ENCODE measurements at regions not wholly inside any gene's neighbourhood (a gene's known extent, or its start where the extent isn't known, plus 50 kb on each side); places are given as distances from the start of the nearest gene placed in this dataset.

- Histone ChIP-seq H3K4me3 (ENCODE audit: low read depth in 2 of 2, low read length in 2 of 2) (no peak overlapping the region), H3K4me1 (ENCODE audit: control insufficient read depth, insufficient read depth, low read length) (no peaks in the 10 kb centered on the region), H3K36me3 (ENCODE audit: control insufficient read depth, insufficient read depth, low read length) (no peaks in the 10 kb centered on the region), H3K27me3 (ENCODE audit: control insufficient read depth, insufficient read depth, low read length) (no peaks in the 10 kb centered on the region; the same call in 1 of the 2 replicates), H3K27ac (ENCODE audit: low read length) (no peak overlapping the region), H3K9me3 (ENCODE audit: control insufficient read depth, insufficient read depth, low read depth, low read length) (no peaks in the 10 kb centered on the region)
- no TSS peak for BruUV-seq (replicated peaks)
- intact Hi-C loops (cut with micrococcal nuclease; ENCODE audit: unreplicated experiment) = no loop called here
- TF ChIP-seq CTCF (IDR thresholded peaks at IDR 0.05) = no peak
- TF ChIP-seq REST (IDR thresholded peaks at IDR 0.05; ENCODE audit: insufficient read depth in 1 of 2, low read depth in 2 of 2, low read length in 1 of 2) = no peak
- no peak for TF ChIP-seq POLR2AphosphoS5 (IDR thresholded peaks at IDR 0.05; ENCODE audit: low read depth, low read length)
- no peak for TF ChIP-seq SIN3A (IDR thresholded peaks at IDR 0.05; ENCODE audit: borderline replicate concordance, insufficient read depth, low read depth, low read length)
- TF ChIP-seq TCF7L2 (IDR thresholded peaks at IDR 0.05; ENCODE audit: low read depth, low read length) = no peak
- in situ Hi-C loops (cut with HindIII; ENCODE audit: low pct_unique_long_range_greater_than_20kb, low sequenced_read_pairs) = no loop called here
- POLR2A ChIA-PET = interaction anchor here (0.6 kb wide), 1 partner anchor 10 kb away, joined by 12 read pairs; no protein-coding TSS in a partner anchor
- CTCF ChIA-PET = interaction anchor here (0.6 kb wide), 1 partner anchor 57 kb away, joined by 3 read pairs; no protein-coding TSS in a partner anchor
- DNase-seq (ENCODE audit: low read depth, low spot score) (no peak), ATAC-seq (no peak)
These were observed 1089.3 kb downstream of the BRD1 start for GRCh38 chr22:48738204-48738980.

GRCh38 chr22:48737461-48738203 is 1090.0 kb downstream of the BRD1 start:
- intact Hi-C loops (cut with micrococcal nuclease; ENCODE audit: unreplicated experiment) = no loop called here
- no peak for DNase-seq (ENCODE audit: low read depth, low spot score)
- TF ChIP-seq REST (IDR thresholded peaks at IDR 0.05; ENCODE audit: insufficient read depth in 1 of 2, low read depth in 2 of 2, low read length in 1 of 2) = no peak
- TF ChIP-seq POLR2AphosphoS5 (IDR thresholded peaks at IDR 0.05; ENCODE audit: low read depth, low read length) = no peak
- TF ChIP-seq CTCF (IDR thresholded peaks at IDR 0.05) = no peak
- no peak for TF ChIP-seq SIN3A (IDR thresholded peaks at IDR 0.05; ENCODE audit: borderline replicate concordance, insufficient read depth, low read depth, low read length)
- TF ChIP-seq TCF7L2 (IDR thresholded peaks at IDR 0.05; ENCODE audit: low read depth, low read length) = no peak
- no peaks in the 10 kb centered on the region; the same call in 1 of the 2 replicates for H3K27me3 ChIP-seq (ENCODE audit: control insufficient read depth, insufficient read depth, low read length)
- H3K36me3 ChIP-seq (ENCODE audit: control insufficient read depth, insufficient read depth, low read length) = no peaks in the 10 kb centered on the region
- no peaks in the 10 kb centered on the region for H3K4me1 ChIP-seq (ENCODE audit: control insufficient read depth, insufficient read depth, low read length)
- ATAC-seq = no peak
- in situ Hi-C loops (cut with HindIII; ENCODE audit: low pct_unique_long_range_greater_than_20kb, low sequenced_read_pairs) = no loop called here
- no peaks in the 10 kb centered on the region for H3K9me3 ChIP-seq (ENCODE audit: control insufficient read depth, insufficient read depth, low read depth, low read length)
- ChIA-PET POLR2A (no interaction called here), CTCF (no interaction called here)
- H3K4me3 ChIP-seq (ENCODE audit: low read depth in 2 of 2, low read length in 2 of 2) = no peak overlapping the region
- no TSS peak for BruUV-seq (replicated peaks)
- H3K27ac ChIP-seq (ENCODE audit: low read length) = no peak overlapping the region

Measured in Panc1 (cell line).